ENCODE measurements at regions not wholly inside any gene's neighbourhood (a gene's known extent, or its start where the extent isn't known, plus 50 kb on each side); places are given as distances from the start of the nearest gene placed in this dataset.

DNA sequence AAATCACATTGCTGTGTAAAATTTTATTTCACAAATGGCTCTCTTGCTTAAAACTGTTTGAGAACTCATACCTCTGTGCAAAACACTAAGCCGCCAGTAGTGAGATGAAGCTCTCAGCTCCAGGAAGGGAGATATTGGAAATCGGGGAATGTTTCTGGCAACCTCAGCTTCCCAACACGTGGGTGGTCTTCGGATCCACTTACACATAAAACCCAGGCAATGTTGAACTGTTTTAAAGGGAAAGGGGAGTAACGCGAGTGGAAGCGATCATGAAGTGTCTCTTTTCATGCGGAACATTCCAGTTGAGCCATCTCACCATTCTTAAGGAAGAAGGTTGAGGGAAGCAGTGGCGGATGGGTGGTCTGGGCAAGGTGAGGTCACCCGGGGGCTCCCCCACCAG lies 136.8 kb downstream of the ASB1 start:
- 100% methylated on average over 1 of the region's 10 CpGs for WGBS (ENCODE audit: insufficient coverage)
- H3K27me3 ChIP-seq (ENCODE audit: control insufficient read depth in 2 of 2, insufficient read depth in 2 of 2, low read length in 2 of 2): no peaks in the 10 kb centered on the region
- H3K27me3 Mint-ChIP-seq (ENCODE audit: low read depth in 3 of 3): peaks cover 0 to 3% (median 3%) of the 10 kb centered on the region in 3 donors
- no peaks in the 10 kb centered on the region for H4K20me1 ChIP-seq (ENCODE audit: insufficient read depth, low read length)
- no peak overlapping the region for H3K27ac Mint-ChIP-seq
- H3K9ac ChIP-seq (ENCODE audit: insufficient read depth, low read length, poor library complexity, severe bottlenecking): no peak overlapping the region
- H3K36me3 ChIP-seq (replicated peaks in 1 of 2; ENCODE audit: control insufficient read depth in 1 of 2, insufficient read depth in 2 of 2, low read length in 2 of 2): no peaks in the 10 kb centered on the region
- peaks cover 6 to 9% of the 10 kb centered on the region in 2 donors for H3K4me1 ChIP-seq (ENCODE audit: control insufficient read depth in 1 of 2, insufficient read depth in 2 of 2, low read length in 2 of 2)
- no peak overlapping the region for H3K4me3 Mint-ChIP-seq
- no peak overlapping the region for H2AFZ ChIP-seq (ENCODE audit: insufficient read depth, low read depth, low read length, poor library complexity, severe bottlenecking)
- no peak overlapping the region for H3K4me3 ChIP-seq (replicated peaks in 1 of 3; ENCODE audit: low read depth in 2 of 3, low read length in 3 of 3)
- TF ChIP-seq, protein P1, sequence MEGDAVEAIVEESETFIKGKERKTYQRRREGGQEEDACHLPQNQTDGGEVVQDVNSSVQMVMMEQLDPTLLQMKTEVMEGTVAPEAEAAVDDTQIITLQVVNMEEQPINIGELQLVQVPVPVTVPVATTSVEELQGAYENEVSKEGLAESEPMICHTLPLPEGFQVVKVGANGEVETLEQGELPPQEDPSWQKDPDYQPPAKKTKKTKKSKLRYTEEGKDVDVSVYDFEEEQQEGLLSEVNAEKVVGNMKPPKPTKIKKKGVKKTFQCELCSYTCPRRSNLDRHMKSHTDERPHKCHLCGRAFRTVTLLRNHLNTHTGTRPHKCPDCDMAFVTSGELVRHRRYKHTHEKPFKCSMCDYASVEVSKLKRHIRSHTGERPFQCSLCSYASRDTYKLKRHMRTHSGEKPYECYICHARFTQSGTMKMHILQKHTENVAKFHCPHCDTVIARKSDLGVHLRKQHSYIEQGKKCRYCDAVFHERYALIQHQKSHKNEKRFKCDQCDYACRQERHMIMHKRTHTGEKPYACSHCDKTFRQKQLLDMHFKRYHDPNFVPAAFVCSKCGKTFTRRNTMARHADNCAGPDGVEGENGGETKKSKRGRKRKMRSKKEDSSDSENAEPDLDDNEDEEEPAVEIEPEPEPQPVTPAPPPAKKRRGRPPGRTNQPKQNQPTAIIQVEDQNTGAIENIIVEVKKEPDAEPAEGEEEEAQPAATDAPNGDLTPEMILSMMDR (IDR thresholded peaks at IDR 0.05): no peak
- H3K9me3 ChIP-seq (replicated peaks in 1 of 2; ENCODE audit: control insufficient read depth in 1 of 2, insufficient read depth in 1 of 2, low read length in 2 of 2): no peaks in the 10 kb centered on the region
- H3K4me2 ChIP-seq (replicated peaks; ENCODE audit: extremely low read depth, low read length, poor library complexity, severe bottlenecking): no peak overlapping the region
- no peak overlapping the region for H3K27ac ChIP-seq (ENCODE audit: low read depth in 1 of 2, low read length in 2 of 2)
- no peak for DNase-seq
- H3K4me1 Mint-ChIP-seq: peaks cover 12% of the 10 kb centered on the region
- intact Hi-C loops (cut with micrococcal nuclease): no loop called here
- no peaks in the 10 kb centered on the region for H3K79me2 ChIP-seq (ENCODE audit: insufficient read depth, low read length)
- H3K36me3 Mint-ChIP-seq: no peaks in the 10 kb centered on the region
- H3K9me3 Mint-ChIP-seq: peaks cover 0 to 2% (median 0%) of the 10 kb centered on the region in 7 donors

DNA sequence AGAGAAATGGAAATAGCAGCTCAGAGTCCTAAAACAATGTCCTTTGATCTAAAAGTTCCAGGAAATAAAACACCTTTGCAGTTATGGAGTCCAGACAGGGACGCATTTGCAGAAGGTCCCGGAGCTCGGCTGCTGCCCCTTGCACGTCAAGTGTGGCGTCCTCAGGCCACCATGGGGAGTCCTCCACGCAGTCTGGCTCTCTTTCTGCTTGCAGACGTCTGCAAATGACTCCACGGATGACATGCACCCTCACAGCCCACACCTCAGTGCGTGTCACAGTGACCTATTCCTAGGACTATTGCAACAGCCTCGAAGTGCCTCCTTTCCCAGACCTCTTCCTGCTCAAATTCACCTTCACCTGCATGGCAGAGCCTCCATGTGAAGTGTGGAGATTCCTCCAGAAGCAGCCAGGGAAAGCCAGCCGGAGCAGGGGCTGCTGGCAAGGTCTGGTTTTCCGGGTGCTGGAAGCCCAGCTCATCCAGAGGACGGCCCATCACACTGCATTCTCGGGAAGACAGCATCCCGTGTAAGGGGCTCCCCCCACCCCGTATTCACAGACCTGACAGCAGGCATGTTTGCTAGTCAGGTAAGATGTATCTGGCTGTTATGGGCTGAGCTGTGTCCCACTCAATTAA lies 137.7 kb downstream of the ASB1 start:
- no peak overlapping the region for H3K4me3 ChIP-seq (replicated peaks in 1 of 3; ENCODE audit: low read depth in 2 of 3, low read length in 3 of 3)
- H2AFZ ChIP-seq (ENCODE audit: insufficient read depth, low read depth, low read length, poor library complexity, severe bottlenecking): no peak overlapping the region
- Mint-ChIP-seq H3K36me3 (no peaks in the 10 kb centered on the region), H3K4me1 (peaks cover 19% of the 10 kb centered on the region), H3K9me3 (peaks cover 0 to 2% (median 0%) of the 10 kb centered on the region in 7 donors), H3K27ac (no peak overlapping the region), H3K27me3 (ENCODE audit: low read depth in 3 of 3) (peaks cover 0 to 4% (median 3%) of the 10 kb centered on the region in 3 donors), H3K4me3 (no peak overlapping the region)
- no peaks in the 10 kb centered on the region for H3K9me3 ChIP-seq (replicated peaks in 1 of 2; ENCODE audit: control insufficient read depth in 1 of 2, insufficient read depth in 1 of 2, low read length in 2 of 2)
- H4K20me1 ChIP-seq (ENCODE audit: insufficient read depth, low read length): no peaks in the 10 kb centered on the region
- whole genome bisulfite sequencing (ENCODE audit: insufficient coverage): 86% methylated on average over 11 of the region's 16 CpGs
- H3K27me3 ChIP-seq (ENCODE audit: control insufficient read depth in 2 of 2, insufficient read depth in 2 of 2, low read length in 2 of 2): no peaks in the 10 kb centered on the region
- H3K36me3 ChIP-seq (replicated peaks in 1 of 2; ENCODE audit: control insufficient read depth in 1 of 2, insufficient read depth in 2 of 2, low read length in 2 of 2): no peaks in the 10 kb centered on the region
- H3K4me1 ChIP-seq (ENCODE audit: control insufficient read depth in 1 of 2, insufficient read depth in 2 of 2, low read length in 2 of 2): peaks cover 14% of the 10 kb centered on the region in 2 donors
- intact Hi-C loops (cut with micrococcal nuclease): no loop called here
- no peak for DNase-seq
- no peak overlapping the region for H3K4me2 ChIP-seq (replicated peaks; ENCODE audit: extremely low read depth, low read length, poor library complexity, severe bottlenecking)
- H3K79me2 ChIP-seq (ENCODE audit: insufficient read depth, low read length): no peaks in the 10 kb centered on the region
- H3K9ac ChIP-seq (ENCODE audit: insufficient read depth, low read length, poor library complexity, severe bottlenecking): no peak overlapping the region
- TF ChIP-seq, protein P1 (IDR thresholded peaks at IDR 0.05): no peak
- H3K27ac ChIP-seq (ENCODE audit: low read depth in 1 of 2, low read length in 2 of 2): no peak overlapping the region

All from CD14-positive monocyte (primary cell).